Stomach (tissue), 8 donors: ENCODE measurements at regions not wholly inside any gene's neighbourhood (a gene's known extent, or its start where the extent isn't known, plus 50 kb on each side); places are given as distances from the start of the nearest gene placed in this dataset.

Experiments
- DNase-seq, 2 donors: peaks; one replicate each; pipeline versions ENCODE4 v3.0.0 to v3.0.0-alpha.2; 2013 to 2019
- H3K27ac ChIP-seq, 5 donors: fragments of 200-600 bp in 4 of 5; sonication (generic) in 4 of 5; one replicate each; pipeline ENCODE4 v1.5.1; 2013 to 2019; ENCODE audit warnings: mild to moderate bottlenecking in 1 of 5, moderate library complexity in 1 of 5
- H3K27me3 ChIP-seq, 3 donors: fragments of 200-600 bp; sonication (generic); one replicate each; pipeline ENCODE4 v1.5.1; 2017 to 2019; ENCODE audit warnings: mixed run types in 1 of 3
- H3K36me3 ChIP-seq, 4 donors: fragments of 200-600 bp; sonication (generic); 1 replicate in 3 of 4; 2 replicates in 1 of 4; pipeline ENCODE4 v1.5.1; 2016 to 2019
- H3K4me1 ChIP-seq, 4 donors: fragments of 200-600 bp; sonication (generic); one replicate each; pipeline ENCODE4 v1.5.1; 2016 to 2019
- H3K4me3 ChIP-seq, 4 donors: fragments of 200-600 bp; sonication (generic) in 3 of 4; one replicate each; pipeline ENCODE4 v1.5.1; 2016 to 2019; ENCODE audit warnings: mild to moderate bottlenecking in 1 of 4
- H3K9me3 ChIP-seq, 4 donors: fragments of 200-600 bp; sonication (generic); one replicate each; pipeline ENCODE4 v1.5.1; 2016 to 2019
- CTCF ChIP-seq, 7 experiments: fragments of 450-650 bp in 4 of 7; fragments of 200-600 bp in 3 of 7; sonication (generic) in 3 of 7; IDR thresholded peaks; one replicate each; pipeline ENCODE4 v1.5.1; 2016 to 2019; ENCODE audit warnings: antibody characterized with exemption in 7 of 7, control low read depth in 2 of 7, mild to moderate bottlenecking in 1 of 7
- EP300 ChIP-seq: sonication (generic); formaldehyde crosslinking; IDR thresholded peaks from one replicate; pipeline ENCODE4 v1.6.1; 2017; ENCODE audit warnings: antibody characterized with exemption
- POLR2A ChIP-seq, 4 donors: fragments of 450-650 bp; IDR thresholded peaks; one replicate each; pipeline ENCODE4 v1.6.1; 2016; ENCODE audit warnings: antibody characterized with exemption in 4 of 4, control low read depth in 2 of 4, mild to moderate bottlenecking in 1 of 4, moderate library complexity in 1 of 4
- POLR2AphosphoS5 ChIP-seq, 3 donors: sonication (generic); formaldehyde crosslinking; IDR thresholded peaks; one replicate each; pipeline ENCODE4 v1.6.1; 2016; ENCODE audit warnings: antibody characterized with exemption in 3 of 3
- WGBS, 5 donors: extraction: QIAGEN DNeasy Blood & Tissue Kit in 3 of 5; methylation state at CpG; one replicate each; pipeline versions ENCODE4 v1.1.5 to v1.1.7; 2013 to 2018; 5-methylcytosine and 5-hydroxymethylcytosine counted together
- intact Hi-C: fragments of 100-400 bp; cut with DNase I; formaldehyde crosslinking; loops from one replicate; pipeline ENCODE4 v1.15.1; 2023; ENCODE audit warnings: low total_unique reads
- donor health status: healthy with polysubstance abuse.
- donor health status: Bipolar disorder and iron deficiency.
- donor health status: healthy.

DNA sequence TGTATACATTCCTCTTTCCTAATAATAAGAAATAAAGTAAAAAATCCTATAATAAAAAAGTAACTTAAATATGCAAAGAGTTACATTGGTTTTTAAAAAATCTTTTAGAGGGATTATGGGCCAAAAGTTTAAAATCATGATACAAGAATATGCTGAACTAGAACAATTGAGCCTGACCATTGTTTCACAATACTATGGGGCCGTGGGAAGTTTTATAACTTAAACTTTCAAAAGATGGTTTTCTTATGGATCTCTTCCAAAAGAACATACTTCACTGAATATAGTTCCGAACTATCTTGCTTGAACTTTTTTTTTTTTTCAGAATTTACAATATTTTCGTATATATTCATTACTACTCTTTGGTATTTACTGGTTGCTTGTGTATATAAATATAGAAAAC is 97.6 kb downstream of the NFKBIZ start:
- Histone ChIP-seq H3K27ac (no peak overlapping the region), H3K27me3 (no peaks in the 10 kb centered on the region), H3K36me3 (no peaks in the 10 kb centered on the region), H3K4me1 (peaks cover 0 to 12% (median 0%) of the 10 kb centered on the region in 4 donors), H3K4me3 (no peak overlapping the region), H3K9me3 (no peaks in the 10 kb centered on the region)
- intact Hi-C loops, result no loop called here
- no peak for DNase-seq
- TF ChIP-seq EP300 (no peak), CTCF (IDR thresholded peaks at IDR 0.05) (no peak), POLR2AphosphoS5 (IDR thresholded peaks at IDR 0.05) (no peak), POLR2A (IDR thresholded peaks at IDR 0.05) (no peak)
- 57 to 88% (median 79%) methylated on average over 3 of the region's 3 CpGs for WGBS, 5 donors

GRCh38 chr3:101950510-101950909 is 101.2 kb downstream of the NFKBIZ start:
- 75 to 90% (median 83%) methylated on average over 4 of the region's 4 CpGs for WGBS, 5 donors
- Histone ChIP-seq H3K36me3 (no peaks in the 10 kb centered on the region), H3K27ac (no peak overlapping the region), H3K27me3 (no peaks in the 10 kb centered on the region), H3K4me3 (no peak overlapping the region), H3K4me1 (peaks cover 0 to 8% (median 0%) of the 10 kb centered on the region in 4 donors), H3K9me3 (no peaks in the 10 kb centered on the region)
- no peak for DNase-seq
- intact Hi-C loops, result no loop called here
- no peak for TF ChIP-seq POLR2AphosphoS5 (IDR thresholded peaks at IDR 0.05)
- no peak for TF ChIP-seq CTCF (IDR thresholded peaks at IDR 0.05)
- no peak for TF ChIP-seq EP300

GRCh38 chr3:101950985-101951733 is 101.8 kb downstream of the NFKBIZ start:
- TF ChIP-seq EP300, result no peak
- TF ChIP-seq POLR2AphosphoS5 (IDR thresholded peaks at IDR 0.05), result no peak
- TF ChIP-seq CTCF (IDR thresholded peaks at IDR 0.05), result no peak
- no peak for TF ChIP-seq POLR2A (IDR thresholded peaks at IDR 0.05)
- Histone ChIP-seq H3K27me3 (no peaks in the 10 kb centered on the region), H3K4me1 (peaks cover 0 to 8% (median 0%) of the 10 kb centered on the region in 4 donors), H3K9me3 (no peaks in the 10 kb centered on the region), H3K27ac (no peak overlapping the region), H3K4me3 (no peak overlapping the region), H3K36me3 (no peaks in the 10 kb centered on the region)
- 83 to 100% (median 94%) methylated on average over 1 of the region's 1 CpG for WGBS, 5 donors
- DNase-seq, result no peak
- intact Hi-C loops, result no loop called here

- H3K27me3 ChIP-seq, result no peaks in the 10 kb centered on the region
- H3K4me3 ChIP-seq, result no peak overlapping the region
- TF ChIP-seq EP300 (no peak), CTCF (IDR thresholded peaks at IDR 0.05) (no peak), POLR2A (IDR thresholded peaks at IDR 0.05) (no peak)
- DNase-seq, result no peak
- no peak overlapping the region for H3K27ac ChIP-seq
- no peaks in the 10 kb centered on the region for H3K36me3 ChIP-seq
- intact Hi-C loops, result no loop called here
- no peaks in the 10 kb centered on the region for H3K9me3 ChIP-seq
- 55 to 82% (median 79%) methylated on average over 6 of the region's 6 CpGs for WGBS, 5 donors
- peaks cover 0 to 8% (median 0%) of the 10 kb centered on the region in 4 donors for H3K4me1 ChIP-seq
Observed at GRCh38 chr3:101954361-101954760, 105.0 kb downstream of the NFKBIZ start.
